Liver (tissue), 8 donors: ENCODE measurements at regions not wholly inside any gene's neighbourhood (a gene's known extent, or its start where the extent isn't known, plus 50 kb on each side); places are given as distances from the start of the nearest gene placed in this dataset.

Source experiments
- DNase-seq: peaks from one replicate; pipeline ENCODE4 v3.0.0-alpha.2; 2017; ENCODE audit warnings: low spot score
- H3K27ac ChIP-seq, 2 donors: one replicate each; pipeline ENCODE4 v1.7.0; 2013; ENCODE audit warnings: inconsistent platforms in 2 of 2, low read length in 2 of 2, control low read depth in 1 of 2, low read depth in 1 of 2, mild to moderate bottlenecking in 1 of 2
- H3K27me3 ChIP-seq, 4 donors: one replicate each; pipeline versions ENCODE4 v1.6.1 to v1.7.0; 2013; ENCODE audit warnings: low read length in 3 of 4, inconsistent platforms in 1 of 4, mild to moderate bottlenecking in 1 of 4, moderate library complexity in 1 of 4; ENCODE audit not compliant: control insufficient read depth in 4 of 4, insufficient read depth in 4 of 4
- H3K36me3 ChIP-seq, 4 donors: one replicate each; pipeline versions ENCODE4 v1.6.1 to v1.7.0; 2013; ENCODE audit warnings: low read length in 3 of 4, mild to moderate bottlenecking in 3 of 4, low read depth in 1 of 4, moderate library complexity in 1 of 4; ENCODE audit not compliant: control insufficient read depth in 4 of 4, insufficient read depth in 3 of 4
- H3K4me1 ChIP-seq, 4 donors: one replicate each; pipeline versions ENCODE4 v1.6.1 to v1.7.0; 2013; ENCODE audit warnings: low read length in 3 of 4, mild to moderate bottlenecking in 3 of 4, moderate library complexity in 1 of 4; ENCODE audit not compliant: control insufficient read depth in 4 of 4, insufficient read depth in 4 of 4
- H3K4me3 ChIP-seq, 3 donors: one replicate each; pipeline versions ENCODE4 v1.6.1 to v1.7.0; 2013; ENCODE audit warnings: low read length in 3 of 3, control low read depth in 1 of 3, low read depth in 1 of 3, mild to moderate bottlenecking in 1 of 3
- H3K9ac ChIP-seq, 2 donors: one replicate each; pipeline ENCODE4 v1.7.0; 2013; ENCODE audit warnings: low read length in 2 of 2, mild to moderate bottlenecking in 2 of 2, moderate library complexity in 2 of 2, control low read depth in 1 of 2, low read depth in 1 of 2
- H3K9me3 ChIP-seq, 4 donors: one replicate each; pipeline versions ENCODE4 v1.6.1 to v1.7.0; 2013; ENCODE audit warnings: low read length in 3 of 4; ENCODE audit not compliant: control insufficient read depth in 4 of 4
- ATF3 ChIP-seq: IDR thresholded peaks from 2 replicates; pipeline ENCODE4 v1.6.1; 2016; ENCODE audit warnings: antibody characterized with exemption
- CTCF ChIP-seq: fragments of 150-350 bp; IDR thresholded peaks from 2 replicates; pipeline ENCODE4 v1.5.1; 2017; ENCODE audit warnings: improper control_type of control experiment, low read depth, low read length; ENCODE audit not compliant: missing input control
- EGR1 ChIP-seq, 2 donors: IDR thresholded peaks; 2 replicates each; pipeline ENCODE4 v1.6.1; 2016 to 2018; ENCODE audit warnings: antibody characterized with exemption in 2 of 2, low read depth in 2 of 2
- FOXA1 ChIP-seq: IDR thresholded peaks from 2 replicates; pipeline ENCODE4 v1.6.1; 2016; ENCODE audit warnings: antibody characterized with exemption
- FOXA2 ChIP-seq: IDR thresholded peaks from 2 replicates; pipeline ENCODE4 v1.6.1; 2016; ENCODE audit warnings: antibody characterized with exemption
- GABPA ChIP-seq, 2 donors: IDR thresholded peaks in 1 of 2; conservative IDR thresholded peaks in 1 of 2; 2 replicates each; pipeline ENCODE4 v1.6.1; 2016; ENCODE audit warnings: antibody characterized with exemption in 2 of 2, mild to moderate bottlenecking in 1 of 2, moderate library complexity in 1 of 2
- HNF4A ChIP-seq, 2 donors: conservative IDR thresholded peaks; 2 replicates each; pipeline ENCODE4 v1.6.1; 2016; ENCODE audit warnings: antibody characterized with exemption in 2 of 2, mild to moderate bottlenecking in 2 of 2
- HNF4G ChIP-seq: IDR thresholded peaks from 2 replicates; pipeline ENCODE4 v1.6.1; 2016; ENCODE audit warnings: antibody characterized with exemption
- JUND ChIP-seq, 2 donors: IDR thresholded peaks; 2 replicates each; pipeline ENCODE4 v1.6.1; 2016; ENCODE audit warnings: antibody characterized with exemption in 2 of 2
- MAX ChIP-seq: IDR thresholded peaks from 2 replicates; pipeline ENCODE4 v1.6.1; 2016; ENCODE audit warnings: antibody characterized with exemption
- NR2F2 ChIP-seq: IDR thresholded peaks from 2 replicates; pipeline ENCODE4 v1.6.1; 2016; ENCODE audit warnings: antibody characterized with exemption
- RAD21 ChIP-seq, 2 donors: IDR thresholded peaks; 2 replicates each; pipeline ENCODE4 v1.6.1; 2016; ENCODE audit warnings: antibody characterized with exemption in 2 of 2, mild to moderate bottlenecking in 2 of 2
- REST ChIP-seq: IDR thresholded peaks from 2 replicates; pipeline ENCODE4 v1.6.1; 2016; ENCODE audit warnings: antibody characterized with exemption, mild to moderate bottlenecking
- RXRA ChIP-seq, 2 donors: IDR thresholded peaks; 2 replicates each; pipeline ENCODE4 v1.6.1; 2017 to 2018; ENCODE audit warnings: antibody characterized with exemption in 2 of 2, mild to moderate bottlenecking in 1 of 2
- SP1 ChIP-seq: IDR thresholded peaks from 2 replicates; pipeline ENCODE4 v1.6.1; 2018; ENCODE audit warnings: antibody characterized with exemption, mild to moderate bottlenecking
- TAF1 ChIP-seq: conservative IDR thresholded peaks from 2 replicates; pipeline ENCODE4 v1.6.1; 2016; ENCODE audit warnings: antibody characterized with exemption, mild to moderate bottlenecking
- YY1 ChIP-seq: IDR thresholded peaks from 2 replicates; pipeline ENCODE4 v1.6.1; 2016; ENCODE audit warnings: antibody characterized with exemption, mild to moderate bottlenecking
- ZBTB33 ChIP-seq: IDR thresholded peaks from 2 replicates; pipeline ENCODE4 v1.6.1; 2016; ENCODE audit warnings: antibody characterized with exemption
- WGBS: extraction: QIAGEN DNeasy Blood & Tissue Kit; methylation state at CpG from one replicate; pipeline ENCODE4 v1.1.7; 2013; 5-methylcytosine and 5-hydroxymethylcytosine counted together
- donor health status: healthy.
- donor health status: healthy.
- donor health status: healthy.
- donor health status: healthy.
- donor health status: healthy.

- TF ChIP-seq MAX (no peak), ATF3 (no peak)
Measured at GRCh38 chr6:50527985-50528384, 185.3 kb upstream of the TFAP2D start (continued).

- H3K4me1 ChIP-seq, result no peaks in the 10 kb centered on the region
- TF ChIP-seq HNF4G (no peak), NR2F2 (no peak), TAF1 (no peak), REST (no peak), EGR1 (IDR thresholded peaks at IDR 0.05; ENCODE audit: low read depth in 2 of 2) (no peak), JUND (IDR thresholded peaks at IDR 0.05) (no peak), ATF3 (no peak), CTCF (no peak), SP1 (no peak), FOXA1 (no peak), YY1 (no peak), MAX (no peak), RXRA (IDR thresholded peaks at IDR 0.05) (no peak)
- H3K27ac ChIP-seq, result no peak overlapping the region
- peaks cover 0 to 1% (median 0%) of the 10 kb centered on the region in 4 donors for H3K9me3 ChIP-seq
- 68% methylated on average over 1 of the region's 1 CpG for WGBS
- H3K4me3 ChIP-seq, result no peak overlapping the region
- peaks cover 0 to 2% (median 0%) of the 10 kb centered on the region in 4 donors for H3K27me3 ChIP-seq
- no peaks in the 10 kb centered on the region for H3K36me3 ChIP-seq
- DNase-seq, result no peak
- no peak overlapping the region for H3K9ac ChIP-seq
Measured at GRCh38 chr6:50539447-50539846, 173.9 kb upstream of the TFAP2D start.

GRCh38 chr6:50541941-50542340 is 171.4 kb upstream of the TFAP2D start:
- WGBS, result 72% methylated on average over 2 of the region's 2 CpGs
- Histone ChIP-seq H3K36me3 (no peaks in the 10 kb centered on the region), H3K27me3 (no peaks in the 10 kb centered on the region), H3K4me1 (no peaks in the 10 kb centered on the region), H3K27ac (no peak overlapping the region), H3K9me3 (peaks cover 0 to 2% (median 0%) of the 10 kb centered on the region in 4 donors), H3K9ac (no peak overlapping the region), H3K4me3 (no peak overlapping the region)
- DNase-seq, result no peak
- no peak for TF ChIP-seq FOXA2
- no peak for TF ChIP-seq RXRA (IDR thresholded peaks at IDR 0.05)
- no peak for TF ChIP-seq GABPA (IDR thresholded peaks at IDR 0.05 in 1 of 2, conservative IDR thresholded peaks at IDR 0.05 in 1 of 2)
- TF ChIP-seq ZBTB33, result no peak
- TF ChIP-seq ATF3, result no peak
- no peak for TF ChIP-seq NR2F2
- TF ChIP-seq SP1, result no peak
- no peak for TF ChIP-seq YY1
- TF ChIP-seq MAX, result no peak
- TF ChIP-seq HNF4A (conservative IDR thresholded peaks at IDR 0.05), result no peak
- TF ChIP-seq JUND (IDR thresholded peaks at IDR 0.05), result no peak
- TF ChIP-seq EGR1 (IDR thresholded peaks at IDR 0.05; ENCODE audit: low read depth in 2 of 2), result no peak
- no peak for TF ChIP-seq TAF1
- TF ChIP-seq RAD21 (IDR thresholded peaks at IDR 0.05), result no peak
- no peak for TF ChIP-seq HNF4G
